GM19467 (cell line): ENCODE measurements at regions not wholly inside any gene's neighbourhood (a gene's known extent, or its start where the extent isn't known, plus 50 kb on each side); places are given as distances from the start of the nearest gene placed in this dataset.
"Not testable (repeated sequence)": the region's sequence is repeated elsewhere in the genome, so short reads cannot be mapped to it uniquely, and the experiment has no call there.

Experiments
- ATAC-seq: cut with Tn5 transposase; IDR thresholded peaks from one replicate; pipeline ENCODE4 v1.9.1; 2021; ENCODE audit warnings: mild to moderate bottlenecking, moderate library complexity; ENCODE audit not compliant: unreplicated experiment

DNA sequence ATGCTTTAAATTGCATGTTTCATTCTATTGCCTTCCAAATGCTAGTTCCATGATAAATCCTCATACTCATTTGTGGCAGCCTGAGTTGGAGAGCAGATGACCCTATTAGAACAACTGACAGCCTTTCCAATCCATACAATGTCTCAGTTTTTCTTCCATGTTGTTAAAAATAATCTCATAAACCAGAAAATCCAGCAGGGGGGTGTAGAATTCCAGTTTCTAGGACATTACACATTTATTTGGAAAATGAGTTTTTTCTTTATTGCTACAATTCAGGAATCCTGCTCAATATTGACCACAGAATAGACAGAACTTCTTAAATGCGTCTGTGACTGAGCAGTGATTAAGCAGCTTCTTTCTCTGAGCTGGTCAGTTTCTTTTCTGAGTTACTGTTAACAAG lies 174.2 kb upstream of the ATP10A start:
- ATAC-seq, result no peak

DNA sequence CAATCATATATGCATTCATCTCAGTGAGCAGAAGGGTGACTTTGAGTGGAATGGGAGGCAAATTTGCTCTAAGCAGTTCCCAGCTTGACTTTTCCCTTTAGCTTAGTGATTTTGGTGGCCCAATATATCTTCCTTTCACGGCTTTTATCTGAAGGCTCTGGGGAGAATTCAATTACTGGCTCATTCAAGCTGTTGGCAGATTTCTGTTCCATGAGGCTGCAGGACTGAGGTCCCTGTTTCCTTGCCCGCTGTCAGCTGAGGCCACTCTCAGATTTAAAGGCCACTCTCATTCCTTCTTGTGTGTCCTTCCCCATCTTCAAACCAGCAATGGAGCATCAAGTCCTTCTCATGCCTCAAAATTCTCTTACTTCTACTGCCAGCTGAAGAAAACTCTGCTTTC lies 170.4 kb upstream of the ATP10A start:
- ATAC-seq, result no peak

DNA sequence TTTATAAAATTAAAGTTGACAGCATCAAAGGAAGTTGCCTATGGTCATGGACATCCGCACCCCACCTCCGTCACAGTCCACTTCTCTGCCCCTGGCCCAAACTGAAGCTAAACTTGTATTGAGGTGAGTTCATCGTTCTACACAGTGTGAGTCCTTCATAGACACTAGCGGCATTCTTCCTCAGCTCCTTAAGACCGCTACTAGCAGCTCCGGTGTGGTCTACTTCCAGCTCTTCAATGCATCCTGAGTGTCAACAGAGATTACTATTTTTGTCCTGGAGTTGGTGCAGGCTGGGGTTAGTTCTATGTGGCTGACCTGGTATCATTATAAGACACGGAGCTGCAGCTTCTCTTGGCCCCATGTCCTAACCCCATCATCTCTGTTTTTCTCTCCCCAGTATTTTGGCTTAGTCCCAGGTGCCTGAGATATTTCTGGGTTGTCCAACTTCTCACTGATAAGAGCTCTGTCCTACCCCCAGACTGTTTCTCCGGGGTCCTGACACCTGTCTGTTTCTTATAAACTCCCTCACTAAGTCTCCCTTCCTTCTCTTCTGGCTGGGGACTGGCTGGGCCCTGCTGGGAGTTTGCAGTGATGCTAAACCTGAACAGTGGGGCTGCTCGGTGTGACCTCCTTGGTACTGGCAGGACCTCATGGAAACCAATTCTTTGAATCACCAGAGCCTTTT lies 169.2 kb upstream of the ATP10A start:
- ATAC-seq, result no peak

DNA sequence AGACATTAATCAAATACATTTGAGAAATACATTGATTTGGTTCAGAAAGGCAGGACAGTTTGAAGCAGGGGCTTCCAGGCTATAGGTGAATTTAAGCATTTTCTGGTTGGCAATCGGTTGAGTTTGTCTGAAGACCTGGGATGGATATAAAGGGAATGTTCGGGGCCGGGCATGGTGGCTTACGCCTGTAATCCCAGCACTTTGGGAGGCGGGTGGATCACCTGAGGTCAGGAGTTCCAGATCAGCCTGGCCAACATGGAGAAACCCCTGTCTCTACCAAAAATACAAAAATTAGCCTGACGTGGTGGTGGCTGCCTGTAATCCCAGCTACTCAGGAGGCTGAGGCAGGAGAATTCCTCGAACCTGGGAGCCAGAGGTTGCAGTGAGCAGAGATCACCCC lies 166.5 kb upstream of the ATP10A start:
- ATAC-seq, result not testable (repeated sequence)

DNA sequence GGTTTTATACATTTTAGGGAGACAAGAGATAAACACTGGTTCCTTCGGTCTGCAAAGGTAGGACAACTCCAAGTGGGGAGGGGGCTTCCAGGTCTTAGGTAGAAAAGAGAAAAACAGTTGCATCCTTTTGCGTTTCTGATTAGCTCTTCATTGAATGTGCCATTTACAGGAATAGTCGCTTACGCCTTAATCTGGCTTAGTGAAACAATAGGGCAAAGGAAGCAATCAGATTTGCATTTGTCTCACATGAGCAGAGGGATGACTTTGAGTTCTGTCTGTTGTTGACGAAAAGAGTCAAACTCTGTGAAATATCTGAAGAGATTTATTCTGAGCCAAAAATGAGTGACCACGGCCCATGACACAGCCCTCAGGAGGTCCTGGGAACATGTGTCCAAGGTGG lies 166.0 kb upstream of the ATP10A start:
- no peak for ATAC-seq

DNA sequence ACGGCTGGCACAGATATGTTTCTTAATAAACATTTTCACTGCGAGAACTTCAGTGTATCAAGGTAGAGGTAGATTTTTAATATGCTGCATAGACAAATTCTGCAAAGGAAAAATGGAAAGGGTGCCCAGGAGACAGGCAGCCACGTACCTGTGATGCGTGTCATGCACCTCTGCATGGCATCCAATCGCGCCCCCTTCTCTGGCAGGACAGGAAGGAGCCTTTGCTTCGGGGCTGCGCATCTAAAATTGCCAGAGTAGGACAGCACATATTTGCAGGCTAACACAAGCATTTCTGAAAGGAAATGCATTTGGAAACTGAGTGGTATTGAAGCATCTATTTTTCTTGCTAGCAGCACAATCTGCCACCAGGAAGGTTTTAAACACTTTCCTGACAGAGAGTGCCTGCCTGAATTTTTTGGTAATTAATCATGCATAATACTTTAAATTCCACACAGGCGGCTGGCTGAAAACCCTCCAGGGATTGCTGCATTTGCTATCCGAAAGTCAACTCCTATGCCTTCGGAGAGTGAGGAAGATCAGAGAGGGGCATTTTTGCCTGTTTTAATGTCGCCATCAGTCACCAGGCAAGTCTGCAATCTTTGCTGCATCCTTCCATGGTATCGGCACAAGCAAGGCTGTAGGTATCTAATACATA lies 165.1 kb upstream of the ATP10A start:
- ATAC-seq, result no peak

DNA sequence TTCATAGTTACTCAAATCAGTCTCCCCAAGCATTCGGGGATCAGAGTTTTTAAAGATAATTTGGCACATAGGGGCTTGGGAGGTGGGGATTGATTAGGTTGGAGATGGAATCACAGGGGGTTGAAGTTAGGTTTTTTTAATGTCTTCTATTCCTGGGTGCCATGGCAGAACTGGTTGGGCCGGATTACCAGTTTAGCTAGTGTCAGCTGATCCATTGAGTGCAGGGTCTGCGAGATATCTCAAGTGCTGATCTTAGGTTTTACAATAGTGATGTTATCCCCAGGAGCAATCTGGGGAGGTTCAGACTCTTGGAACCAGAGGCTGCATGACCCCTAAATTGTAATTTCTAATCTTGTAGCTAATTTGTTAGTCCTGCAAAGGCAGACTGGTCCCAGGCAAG lies 163.5 kb upstream of the ATP10A start:
- ATAC-seq, result not testable (repeated sequence)

DNA sequence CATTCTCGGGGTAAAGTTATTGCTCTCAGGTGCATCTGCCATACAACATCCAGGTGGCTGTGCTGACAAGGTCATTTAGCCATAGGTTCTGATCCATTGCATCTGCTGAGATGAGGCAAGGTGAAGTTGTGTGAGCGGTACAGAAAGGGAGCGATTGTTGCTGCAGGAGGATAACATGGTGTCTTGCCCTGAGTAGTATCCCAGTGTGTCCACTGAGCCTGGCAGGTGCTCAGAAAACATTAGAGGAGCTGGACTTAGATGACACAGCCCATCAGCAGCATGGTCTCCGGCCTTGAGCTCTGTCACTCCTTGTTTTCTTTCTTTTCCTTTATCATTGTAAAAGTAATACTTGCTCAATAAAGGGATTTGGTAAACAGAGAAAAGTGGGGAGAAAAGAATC lies 161.1 kb upstream of the ATP10A start:
- no peak for ATAC-seq

DNA sequence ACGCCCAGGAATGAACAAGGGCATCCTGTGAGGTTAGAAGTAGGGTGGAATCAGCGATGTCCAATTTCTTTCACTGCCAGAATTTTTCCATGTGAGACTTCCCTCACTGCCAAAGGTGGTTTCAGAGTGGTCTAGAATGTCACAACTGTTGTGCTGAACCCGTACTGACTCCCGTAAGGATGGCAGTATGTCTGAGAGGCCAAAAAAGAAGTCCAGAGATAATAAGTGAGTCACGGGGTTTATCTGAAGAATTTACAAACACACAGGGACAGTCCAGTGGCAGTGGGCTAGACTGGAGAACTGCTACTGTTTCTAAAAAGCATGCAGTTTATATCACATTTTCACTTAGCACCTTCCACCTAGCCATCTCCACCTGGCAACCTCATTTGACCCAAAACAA lies 160.6 kb upstream of the ATP10A start:
- ATAC-seq, result no peak

DNA sequence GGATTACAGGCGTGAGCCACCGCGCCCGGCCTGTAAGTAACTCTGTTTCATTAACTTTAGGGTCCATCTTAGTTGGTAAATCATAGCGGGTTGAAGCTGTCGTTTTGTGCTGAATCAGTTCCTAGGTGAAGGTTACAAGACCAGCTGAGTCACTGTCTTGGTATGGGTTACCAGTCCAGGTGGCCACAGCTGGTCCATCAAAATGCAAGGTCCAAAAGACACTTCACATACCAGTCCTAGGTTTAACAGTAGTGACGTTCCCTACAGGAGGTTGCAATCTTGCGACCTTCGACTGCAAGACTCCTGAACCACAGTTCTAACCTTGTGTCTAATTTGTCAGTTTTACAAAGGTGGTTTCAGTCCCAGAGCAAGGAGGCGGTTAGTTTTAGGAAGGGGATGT lies 160.1 kb upstream of the ATP10A start:
- ATAC-seq, result no peak

DNA sequence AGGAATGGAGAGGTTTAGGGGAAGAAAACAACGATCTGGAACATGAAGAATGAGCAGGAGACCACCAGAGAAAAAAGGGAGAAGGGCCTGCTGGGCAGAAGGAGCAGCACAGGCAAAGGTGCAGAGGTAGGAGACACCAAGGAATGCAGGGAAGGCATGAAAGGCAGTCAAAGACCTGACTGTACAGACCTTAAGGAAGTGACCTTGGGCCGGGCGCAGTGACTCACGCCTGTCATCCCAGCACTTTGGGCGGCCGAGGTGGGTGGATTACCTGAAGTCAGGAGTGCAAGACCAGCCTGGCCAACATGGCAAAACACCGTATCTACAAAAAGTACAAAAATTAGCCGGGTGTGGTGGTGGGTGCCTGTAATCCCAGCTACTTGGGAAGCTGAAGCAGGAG lies 157.7 kb upstream of the ATP10A start:
- no peak for ATAC-seq

DNA sequence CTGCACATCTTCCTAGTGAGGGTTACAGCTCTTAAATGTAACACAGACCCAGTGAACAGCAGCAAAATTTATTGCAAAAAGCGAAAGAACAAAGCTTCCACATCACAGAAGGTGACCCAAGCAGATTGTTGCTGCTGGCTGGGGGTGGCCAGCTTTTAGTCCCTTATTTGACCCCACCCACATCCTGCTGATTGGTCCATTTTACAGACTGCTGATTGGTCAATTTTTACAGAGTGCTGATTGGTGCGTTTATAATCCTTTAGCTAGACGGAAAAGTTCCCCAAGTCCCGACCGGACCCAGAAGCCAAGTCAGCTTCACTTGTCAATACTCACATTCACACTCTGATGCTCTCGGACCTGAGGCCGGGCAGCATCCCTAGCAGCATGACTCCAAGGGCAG lies 154.5 kb upstream of the ATP10A start:
- no peak for ATAC-seq

DNA sequence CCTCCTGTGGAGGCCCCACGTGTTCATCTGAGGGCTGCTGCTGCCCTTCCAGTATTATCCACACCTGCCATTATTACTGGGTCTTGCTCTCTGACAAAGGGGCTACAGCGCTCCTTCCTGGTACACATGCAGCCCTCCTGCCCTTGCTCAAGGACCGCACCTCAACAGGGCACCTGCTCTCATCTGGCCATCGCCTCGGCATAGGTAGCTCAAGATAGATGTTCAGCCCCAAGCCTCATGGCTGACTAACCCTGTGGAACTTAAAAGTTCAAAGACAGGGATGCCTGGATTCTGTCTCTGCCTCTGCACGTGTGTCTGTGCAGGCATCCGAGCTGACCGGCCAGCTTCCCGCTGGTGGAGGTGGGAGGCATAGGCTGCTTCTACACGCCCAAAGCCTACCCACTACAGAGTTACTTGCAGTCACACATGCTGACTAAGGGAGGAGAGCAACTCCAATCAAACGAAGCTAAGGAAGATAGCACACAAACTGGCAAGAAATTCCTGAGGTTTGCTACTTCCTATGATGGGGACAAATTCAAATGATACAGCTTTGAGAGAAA lies 152.5 kb upstream of the ATP10A start:
- no peak for ATAC-seq

DNA sequence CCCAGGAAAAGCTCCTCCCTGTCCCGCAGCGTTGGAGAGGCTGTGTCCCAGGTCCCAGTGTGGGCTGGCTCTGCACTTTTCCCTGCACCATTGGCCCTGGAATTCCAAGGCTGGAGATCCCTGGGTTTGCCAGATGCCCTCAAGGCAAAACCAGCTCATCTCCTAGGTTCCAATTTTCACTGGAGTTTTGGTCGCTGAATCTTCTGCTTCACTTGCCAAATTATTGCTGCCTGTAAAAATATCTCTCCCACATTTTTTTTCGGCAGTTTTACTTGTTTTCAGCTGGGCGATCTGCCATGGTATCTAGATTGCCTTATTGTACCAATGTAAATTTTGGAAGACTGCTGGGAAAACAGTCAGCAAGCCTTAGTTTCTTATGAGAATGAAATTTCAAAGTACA lies 150.9 kb upstream of the ATP10A start:
- ATAC-seq, result no peak

DNA sequence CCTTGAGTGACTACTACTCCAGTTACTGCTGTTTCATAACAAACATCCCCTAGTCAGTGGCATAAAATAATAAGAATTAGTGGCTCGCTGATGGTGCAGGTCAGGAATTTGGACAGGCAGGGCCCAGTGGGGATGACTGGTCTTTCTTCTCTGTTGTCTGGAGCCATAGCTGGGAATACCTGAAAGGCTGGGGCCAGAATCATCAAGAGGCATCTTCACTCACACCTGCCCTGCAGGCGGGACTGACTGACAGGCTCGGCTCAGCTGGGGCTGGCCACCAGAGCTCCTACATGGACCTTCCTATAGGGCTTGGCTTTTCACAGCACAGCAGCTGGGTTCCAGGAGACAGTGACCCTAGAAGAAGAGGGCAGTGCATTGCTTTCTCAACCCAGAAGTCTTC lies 148.8 kb upstream of the ATP10A start:
- no peak for ATAC-seq

DNA sequence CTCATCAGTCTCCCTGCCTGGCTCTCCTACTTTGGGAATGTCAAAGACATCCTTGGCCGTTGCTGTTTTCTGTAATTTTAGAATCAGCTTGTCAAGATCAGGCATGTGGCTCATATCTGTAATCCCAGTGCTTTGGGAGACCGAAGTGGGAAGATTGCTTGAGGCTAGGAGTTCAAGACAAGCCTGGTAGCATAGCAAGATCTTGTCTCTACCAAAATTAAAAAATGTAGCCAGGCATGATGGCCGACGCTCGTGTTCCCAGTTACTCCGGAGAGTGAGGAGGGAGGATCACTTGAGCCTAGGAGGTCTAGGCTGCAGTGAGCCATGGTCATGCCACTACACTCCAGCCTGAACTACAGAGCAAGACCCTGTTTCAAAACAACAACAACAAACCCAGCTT lies 144.0 kb upstream of the ATP10A start:
- ATAC-seq, result no peak

DNA sequence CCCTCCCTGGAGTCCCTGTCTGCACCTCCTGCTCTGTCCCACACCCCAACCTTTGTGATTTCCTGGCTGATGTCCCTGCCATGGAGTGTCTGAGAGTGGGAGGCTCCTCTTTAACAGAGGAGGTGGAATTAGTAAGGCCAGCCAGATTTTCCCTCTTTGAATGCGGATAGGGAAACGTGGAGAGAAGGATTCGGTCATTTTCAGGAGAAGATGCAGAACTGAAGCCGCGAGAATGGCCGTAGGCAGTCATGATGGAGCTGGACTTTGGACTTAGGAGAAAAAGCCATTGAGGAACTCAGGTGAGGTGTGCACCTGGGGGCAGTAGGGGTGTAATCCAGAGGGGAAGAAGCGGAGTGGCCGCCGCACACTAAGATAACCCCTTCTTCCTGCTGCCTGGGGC lies 138.1 kb upstream of the ATP10A start:
- ATAC-seq, result no peak

DNA sequence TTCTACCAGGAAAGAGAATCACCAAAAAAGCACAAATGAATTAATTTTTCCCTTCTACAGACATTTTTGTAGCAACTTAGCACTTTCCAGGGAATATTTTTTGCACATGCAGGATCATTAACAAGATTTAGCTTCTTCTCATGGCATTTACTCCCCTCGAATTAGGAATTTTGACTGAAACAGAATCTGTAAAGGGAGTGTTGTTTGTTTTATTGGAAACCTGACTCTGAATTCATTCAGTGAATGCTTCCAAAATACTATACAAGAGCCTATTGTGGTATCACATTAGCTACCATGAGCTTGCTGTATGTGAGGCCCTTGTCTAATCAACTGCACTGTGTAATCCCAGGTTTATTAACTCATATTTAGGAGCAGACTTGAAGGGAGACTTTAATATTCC lies 130.4 kb upstream of the ATP10A start:
- ATAC-seq, result no peak

DNA sequence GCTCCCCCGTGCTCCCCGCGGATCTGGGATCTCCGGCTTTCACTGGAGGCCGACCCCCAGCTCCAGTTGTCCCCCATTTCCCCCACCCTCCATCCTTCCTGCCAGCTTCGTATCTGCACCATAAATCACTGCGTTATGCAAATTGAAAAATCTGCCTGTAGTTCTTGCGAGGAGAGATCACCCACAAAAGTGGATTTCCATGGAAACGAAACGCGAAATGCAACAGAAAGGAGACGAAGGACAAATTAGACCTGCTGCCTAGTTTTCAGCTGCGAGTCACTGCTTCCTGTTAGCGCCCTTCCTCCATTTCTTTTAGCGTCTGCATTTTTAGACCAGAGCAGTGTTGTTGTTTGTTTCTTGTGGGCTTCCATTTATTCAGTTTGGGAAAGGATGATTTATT lies 127.1 kb upstream of the ATP10A start:
- no peak for ATAC-seq

DNA sequence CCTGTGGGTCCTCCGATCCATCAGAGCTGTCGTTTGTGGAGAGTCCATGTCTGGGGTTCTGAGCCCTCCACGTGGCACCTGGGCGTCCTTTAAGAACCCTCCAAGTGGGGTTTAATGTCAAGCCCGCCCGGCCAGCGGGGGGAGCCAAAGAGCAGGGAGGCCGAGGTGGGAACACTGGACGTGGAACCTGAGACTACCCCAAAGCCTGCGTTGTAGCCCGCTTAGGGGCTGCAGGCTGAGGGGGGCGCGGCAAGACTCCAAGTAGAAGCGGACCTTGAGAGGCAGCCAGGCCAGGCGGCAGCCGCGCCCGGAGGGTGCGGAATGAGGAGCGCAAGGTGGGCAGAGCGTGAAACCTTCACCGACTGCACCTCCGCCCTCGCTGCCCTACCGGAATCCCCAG lies 126.2 kb upstream of the ATP10A start:
- ATAC-seq, result no peak

DNA sequence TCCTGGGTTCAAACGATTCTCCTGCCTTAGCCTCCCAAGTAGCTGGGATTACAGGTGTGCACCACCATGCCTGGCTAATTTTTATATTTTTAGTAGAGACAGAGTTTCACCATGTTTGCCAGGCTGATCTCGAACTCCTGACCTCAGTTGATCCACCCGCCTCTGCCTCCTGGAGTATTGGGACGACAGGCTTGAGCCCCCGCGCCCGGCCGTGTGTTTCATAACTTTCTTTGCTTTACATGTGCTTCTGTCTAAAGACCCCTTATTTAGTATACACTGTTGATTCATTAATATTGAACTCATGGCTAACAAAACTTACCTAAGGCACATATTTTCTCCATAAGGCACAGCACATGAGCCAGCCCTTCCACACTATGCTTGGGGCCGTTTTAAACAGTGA lies 125.6 kb upstream of the ATP10A start:
- not testable (repeated sequence) for ATAC-seq

DNA sequence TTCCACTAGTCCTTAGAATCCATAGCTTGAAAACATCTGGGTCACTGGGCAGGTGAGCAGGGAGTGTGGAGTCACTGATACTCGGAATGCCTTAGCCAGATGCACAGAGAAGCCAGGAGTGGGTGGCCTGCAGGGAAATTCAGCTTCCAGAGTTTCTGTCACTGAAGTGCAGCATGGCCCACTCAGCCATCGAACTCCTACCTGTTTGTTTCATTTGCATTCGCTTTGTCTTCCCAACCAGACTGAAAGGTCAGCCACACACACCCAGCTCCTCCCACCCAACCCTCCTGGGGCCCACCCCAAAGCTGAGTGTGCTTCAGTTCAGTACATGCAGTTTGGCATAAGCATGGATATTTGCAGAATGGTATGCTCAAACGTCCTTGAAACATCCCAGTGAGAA lies 124.5 kb upstream of the ATP10A start:
- ATAC-seq, result no peak

DNA sequence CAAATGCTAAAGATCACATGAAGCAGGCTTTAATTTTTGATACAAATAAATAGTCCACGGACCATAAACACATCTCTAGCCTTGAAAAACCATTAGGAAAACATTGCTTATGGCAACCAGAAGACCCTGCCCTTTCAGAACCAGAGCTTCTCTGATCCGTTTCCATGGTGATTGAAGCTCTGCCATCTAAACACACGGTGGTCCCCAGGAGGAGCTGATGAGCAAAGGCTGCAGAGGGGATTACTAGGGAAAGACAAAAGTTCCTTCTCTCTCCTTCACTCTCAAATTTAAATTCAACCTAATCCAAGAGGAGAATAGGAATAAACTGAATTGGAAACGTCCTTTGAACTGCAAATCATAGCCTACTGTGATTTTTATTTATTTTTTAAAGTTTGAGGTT lies 122.0 kb upstream of the ATP10A start:
- ATAC-seq, result no peak
